Stimulated activated CD8-positive, alpha-beta memory T cell treated with anti-CD3 and anti-CD28 coated beads, Interleukin-2, amount 100 ng/mL, for 1 hour (primary cell): ENCODE measurements at regions not wholly inside any gene's neighbourhood (a gene's known extent, or its start where the extent isn't known, plus 50 kb on each side); places are given as distances from the start of the nearest gene placed in this dataset.

ENCODE experiments used
- DNase-seq, 2 donors: peaks; one replicate each; pipeline ENCODE4 v3.0.0-alpha.2; 2020; ENCODE audit warnings: low read depth in 2 of 2

GRCh38 chr15:45743426-45744235, 108.8 kb downstream of the SQOR start:
- no peak for DNase-seq

- no peak for DNase-seq
Measured at GRCh38 chr15:45744236-45744589, 109.4 kb downstream of the SQOR start.

GRCh38 chr15:45747426-45747825, 112.6 kb downstream of the SQOR start:
- no peak for DNase-seq

GRCh38 chr15:45751629-45752028, 116.8 kb downstream of the SQOR start:
- DNase-seq = no peak

GRCh38 chr15:45759936-45760335, 125.1 kb downstream of the SQOR start:
- DNase-seq = no peak

- no peak for DNase-seq
Measured at GRCh38 chr15:45762726-45763125, 127.9 kb downstream of the SQOR start.

GRCh38 chr15:45763170-45763869, 128.5 kb downstream of the SQOR start:
- DNase-seq = no peak

GRCh38 chr15:45773149-45773548, 138.3 kb downstream of the SQOR start:
- no peak for DNase-seq

- DNase-seq = no peak
Measured at GRCh38 chr15:45776772-45777171, 141.9 kb downstream of the SQOR start.

GRCh38 chr15:45777781-45778180, 143.0 kb downstream of the SQOR start:
- no peak for DNase-seq

GRCh38 chr15:45780352-45780751, 145.5 kb downstream of the SQOR start:
- DNase-seq = no peak

- no peak for DNase-seq
Measured at GRCh38 chr15:45784656-45785055, 149.8 kb downstream of the SQOR start.

GRCh38 chr15:45785897-45786296, 151.1 kb downstream of the SQOR start:
- DNase-seq = no peak

GRCh38 chr15:45790325-45790943, 155.6 kb downstream of the SQOR start:
- no peak for DNase-seq

- no peak for DNase-seq
Measured at GRCh38 chr15:45794304-45794703, 159.5 kb downstream of the SQOR start.

- DNase-seq = no peak
Measured at GRCh38 chr15:45794712-45795439, 160.0 kb downstream of the SQOR start.

- no peak for DNase-seq
Measured at GRCh38 chr15:45795440-45796069, 160.7 kb downstream of the SQOR start.

GRCh38 chr15:45796433-45796832, 161.6 kb downstream of the SQOR start:
- DNase-seq = no peak

GRCh38 chr15:45799508-45799907, 164.7 kb downstream of the SQOR start:
- DNase-seq = no peak

- DNase-seq = no peak
Measured at GRCh38 chr15:45801543-45801942, 166.7 kb downstream of the SQOR start.

GRCh38 chr15:45802140-45802539, 167.3 kb downstream of the SQOR start:
- no peak for DNase-seq

- DNase-seq = no peak
Measured at GRCh38 chr15:45804028-45804427, 169.2 kb downstream of the SQOR start.
